ENCODE measurements at regions not wholly inside any gene's neighbourhood (a gene's known extent, or its start where the extent isn't known, plus 50 kb on each side); places are given as distances from the start of the nearest gene placed in this dataset.

GRCh38 chr6:90715093-90715655 is 128.3 kb upstream of the MAP3K7 start:
- TF ChIP-seq RAD21 (conservative IDR thresholded peaks at IDR 0.05) (no peak), CTCF (IDR thresholded peaks at IDR 0.05; ENCODE audit: poor library complexity, severe bottlenecking) (no peak)
